ENCODE measurements at regions not wholly inside any gene's neighbourhood (a gene's known extent, or its start where the extent isn't known, plus 50 kb on each side); places are given as distances from the start of the nearest gene placed in this dataset.

- no peak overlapping the region for H3K4me3 Mint-ChIP-seq
- H3K4me3 ChIP-seq (ENCODE audit: low read length) = no peak overlapping the region
- WGBS, 2 experiments (ENCODE audit: insufficient coverage in 1 of 2, insufficient read length in 1 of 2) = 81 to 98% methylated on average over 6 to 8 of the region's 8 CpGs
- no peaks in the 10 kb centered on the region for H3K27me3 ChIP-seq (ENCODE audit: control insufficient read depth, insufficient read depth, low read length, poor library complexity, severe bottlenecking)
- no peak overlapping the region for H3K9ac ChIP-seq (ENCODE audit: extremely low read depth, low read length, poor library complexity, severe bottlenecking)
- TF ChIP-seq CTCF (conservative IDR thresholded peaks at IDR 0.05) = no peak
- no peaks in the 10 kb centered on the region for H3K36me3 ChIP-seq (ENCODE audit: control insufficient read depth, insufficient read depth, low read length)
- H3K36me3 Mint-ChIP-seq (ENCODE audit: low read depth) = no peaks in the 10 kb centered on the region
- no peak overlapping the region for H3K27ac Mint-ChIP-seq
- no peak overlapping the region for H3K27ac ChIP-seq (ENCODE audit: low read depth, low read length)
- H3K27me3 Mint-ChIP-seq (ENCODE audit: insufficient read depth) = no peaks in the 10 kb centered on the region
- peaks cover 5% of the 10 kb centered on the region for H3K4me1 ChIP-seq (ENCODE audit: control insufficient read depth, insufficient read depth, low read length)
- peaks cover 25% of the 10 kb centered on the region for H3K4me1 Mint-ChIP-seq
- DNase-seq = no peak
- no peaks in the 10 kb centered on the region for H3K9me3 ChIP-seq (ENCODE audit: control insufficient read depth, low read length)
- H3K9me3 Mint-ChIP-seq = no peaks in the 10 kb centered on the region
Observed at GRCh38 chr2:114616-115015, 68.3 kb upstream of the FAM110C start.

GRCh38 chr2:109998-110397 lies 63.7 kb upstream of the FAM110C start:
- no peak for TF ChIP-seq CTCF (conservative IDR thresholded peaks at IDR 0.05)
- peaks cover 14% of the 10 kb centered on the region for H3K9me3 ChIP-seq (ENCODE audit: control insufficient read depth, low read length)
- no peaks in the 10 kb centered on the region for H3K36me3 ChIP-seq (ENCODE audit: control insufficient read depth, insufficient read depth, low read length)
- no peaks in the 10 kb centered on the region for H3K27me3 ChIP-seq (ENCODE audit: control insufficient read depth, insufficient read depth, low read length, poor library complexity, severe bottlenecking)
- no peak for DNase-seq
- no CpG with 5 or more reads among the region's 1 CpG for WGBS, 2 experiments (ENCODE audit: insufficient coverage in 1 of 2, insufficient read length in 1 of 2)
- Mint-ChIP-seq H3K9me3 (peaks cover 4% of the 10 kb centered on the region), H3K27ac (no peak overlapping the region), H3K36me3 (ENCODE audit: low read depth) (no peaks in the 10 kb centered on the region), H3K4me3 (no peak overlapping the region), H3K27me3 (ENCODE audit: insufficient read depth) (peaks cover 2% of the 10 kb centered on the region), H3K4me1 (peaks cover 22% of the 10 kb centered on the region)
- peaks cover 5% of the 10 kb centered on the region for H3K4me1 ChIP-seq (ENCODE audit: control insufficient read depth, insufficient read depth, low read length)
- H3K27ac ChIP-seq (ENCODE audit: low read depth, low read length) = no peak overlapping the region
- H3K9ac ChIP-seq (ENCODE audit: extremely low read depth, low read length, poor library complexity, severe bottlenecking) = no peak overlapping the region
- no peak overlapping the region for H3K4me3 ChIP-seq (ENCODE audit: low read length)

GRCh38 chr2:108920-109809 lies 62.9 kb upstream of the FAM110C start:
- peaks cover 2% of the 10 kb centered on the region for H3K27me3 Mint-ChIP-seq (ENCODE audit: insufficient read depth)
- H3K27ac Mint-ChIP-seq = no peak overlapping the region
- no peak for DNase-seq
- H3K4me1 Mint-ChIP-seq = peaks cover 14% of the 10 kb centered on the region
- TF ChIP-seq CTCF (conservative IDR thresholded peaks at IDR 0.05) = no peak
- peaks cover 14% of the 10 kb centered on the region for H3K9me3 ChIP-seq (ENCODE audit: control insufficient read depth, low read length)
- H3K4me1 ChIP-seq (ENCODE audit: control insufficient read depth, insufficient read depth, low read length) = no peaks in the 10 kb centered on the region
- H3K27me3 ChIP-seq (ENCODE audit: control insufficient read depth, insufficient read depth, low read length, poor library complexity, severe bottlenecking) = no peaks in the 10 kb centered on the region
- no peak overlapping the region for H3K4me3 ChIP-seq (ENCODE audit: low read length)
- H3K36me3 Mint-ChIP-seq (ENCODE audit: low read depth) = no peaks in the 10 kb centered on the region
- H3K9ac ChIP-seq (ENCODE audit: extremely low read depth, low read length, poor library complexity, severe bottlenecking) = no peak overlapping the region
- no peak overlapping the region for H3K4me3 Mint-ChIP-seq
- WGBS, 2 experiments (ENCODE audit: insufficient coverage in 1 of 2, insufficient read length in 1 of 2) = 89 to 92% methylated on average over 4 to 5 of the region's 5 CpGs
- H3K27ac ChIP-seq (ENCODE audit: low read depth, low read length) = no peak overlapping the region
- no peaks in the 10 kb centered on the region for H3K36me3 ChIP-seq (ENCODE audit: control insufficient read depth, insufficient read depth, low read length)
- peaks cover 11% of the 10 kb centered on the region for H3K9me3 Mint-ChIP-seq

Measured in endodermal cell (in vitro differentiated cells).